Fibroblast of skin of right biceps (primary cell): ENCODE measurements at regions not wholly inside any gene's neighbourhood (a gene's known extent, or its start where the extent isn't known, plus 50 kb on each side); places are given as distances from the start of the nearest gene placed in this dataset.

Source experiments
- DNase-seq: peaks from one replicate; pipeline ENCODE4 v3.0.0-alpha.2; 2013

GRCh38 chr1:206411321-206411720 is 59.0 kb upstream of the IKBKE start:
- no peak for DNase-seq

- DNase-seq = no peak
Observed at GRCh38 chr1:206415942-206416341, 54.3 kb upstream of the IKBKE start.

- no peak for DNase-seq
Observed at GRCh38 chr1:206417774-206418614, 52.3 kb upstream of the IKBKE start.

GRCh38 chr1:206419250-206419649 is 51.0 kb upstream of the IKBKE start:
- DNase-seq = no peak

GRCh38 chr1:206419783-206420182 is 50.5 kb upstream of the IKBKE start:
- DNase-seq = peak; percentile 83

- no peak for DNase-seq
Observed at GRCh38 chr1:206420471-206420870, 49.8 kb upstream of the IKBKE start.
